ENCODE measurements at regions not wholly inside any gene's neighbourhood (a gene's known extent, or its start where the extent isn't known, plus 50 kb on each side); places are given as distances from the start of the nearest gene placed in this dataset.

GRCh38 chr13:70895599-70895998 is 787.3 kb upstream of the KLHL1 start:
- no peak for DNase-seq (ENCODE audit: low read depth, low spot score)

GRCh38 chr13:70894258-70894657 is 786.0 kb upstream of the KLHL1 start:
- DNase-seq (ENCODE audit: low read depth, low spot score): peak; percentile 7

- peak; percentile 17 for DNase-seq (ENCODE audit: low read depth, low spot score)
These were observed 785.6 kb upstream of the KLHL1 start for GRCh38 chr13:70893832-70894231.

- DNase-seq (ENCODE audit: low read depth, low spot score): no peak
These were observed 782.0 kb upstream of the KLHL1 start for GRCh38 chr13:70890289-70890688.

- DNase-seq (ENCODE audit: low read depth, low spot score): no peak
These were observed 780.9 kb upstream of the KLHL1 start for GRCh38 chr13:70889163-70889562.

- DNase-seq (ENCODE audit: low read depth, low spot score): no peak
These were observed 775.9 kb upstream of the KLHL1 start for GRCh38 chr13:70884196-70884595.

GRCh38 chr13:70874636-70875035 is 766.4 kb upstream of the KLHL1 start:
- DNase-seq (ENCODE audit: low read depth, low spot score): no peak

- DNase-seq (ENCODE audit: low read depth, low spot score): no peak
These were observed 756.5 kb upstream of the KLHL1 start for GRCh38 chr13:70864731-70865130.

- no peak for DNase-seq (ENCODE audit: low read depth, low spot score)
These were observed 748.5 kb upstream of the KLHL1 start for GRCh38 chr13:70856711-70857110.

- DNase-seq (ENCODE audit: low read depth, low spot score): no peak
These were observed 747.8 kb upstream of the KLHL1 start for GRCh38 chr13:70856025-70856424.

GRCh38 chr13:70849222-70849621 is 741.0 kb upstream of the KLHL1 start:
- no peak for DNase-seq (ENCODE audit: low read depth, low spot score)

- DNase-seq (ENCODE audit: low read depth, low spot score): no peak
These were observed 736.3 kb upstream of the KLHL1 start for GRCh38 chr13:70844391-70845108.

- no peak for DNase-seq (ENCODE audit: low read depth, low spot score)
These were observed 733.9 kb upstream of the KLHL1 start for GRCh38 chr13:70842062-70842644.

GRCh38 chr13:70841240-70842061 is 733.2 kb upstream of the KLHL1 start:
- no peak for DNase-seq (ENCODE audit: low read depth, low spot score)

- DNase-seq (ENCODE audit: low read depth, low spot score): no peak
These were observed 727.1 kb upstream of the KLHL1 start for GRCh38 chr13:70835371-70835770.

- DNase-seq (ENCODE audit: low read depth, low spot score): no peak
These were observed 721.5 kb upstream of the KLHL1 start for GRCh38 chr13:70829748-70830147.

- no peak for DNase-seq (ENCODE audit: low read depth, low spot score)
These were observed 709.3 kb upstream of the KLHL1 start for GRCh38 chr13:70817576-70817975.

GRCh38 chr13:70816853-70817252 is 708.6 kb upstream of the KLHL1 start:
- DNase-seq (ENCODE audit: low read depth, low spot score): no peak

- no peak for DNase-seq (ENCODE audit: low read depth, low spot score)
These were observed 706.4 kb upstream of the KLHL1 start for GRCh38 chr13:70814684-70815083.

GRCh38 chr13:70812481-70812880 is 704.2 kb upstream of the KLHL1 start:
- no peak for DNase-seq (ENCODE audit: low read depth, low spot score)

- peak; percentile 7 for DNase-seq (ENCODE audit: low read depth, low spot score)
These were observed 701.3 kb upstream of the KLHL1 start for GRCh38 chr13:70809588-70809987.

GRCh38 chr13:70798385-70798784 is 690.1 kb upstream of the KLHL1 start:
- no peak for DNase-seq (ENCODE audit: low read depth, low spot score)

GRCh38 chr13:70795484-70795883 is 687.2 kb upstream of the KLHL1 start:
- DNase-seq (ENCODE audit: low read depth, low spot score): no peak

All from iPS DF 19.7 (cell line).